ENCODE measurements at regions not wholly inside any gene's neighbourhood (a gene's known extent, or its start where the extent isn't known, plus 50 kb on each side); places are given as distances from the start of the nearest gene placed in this dataset.

DNA sequence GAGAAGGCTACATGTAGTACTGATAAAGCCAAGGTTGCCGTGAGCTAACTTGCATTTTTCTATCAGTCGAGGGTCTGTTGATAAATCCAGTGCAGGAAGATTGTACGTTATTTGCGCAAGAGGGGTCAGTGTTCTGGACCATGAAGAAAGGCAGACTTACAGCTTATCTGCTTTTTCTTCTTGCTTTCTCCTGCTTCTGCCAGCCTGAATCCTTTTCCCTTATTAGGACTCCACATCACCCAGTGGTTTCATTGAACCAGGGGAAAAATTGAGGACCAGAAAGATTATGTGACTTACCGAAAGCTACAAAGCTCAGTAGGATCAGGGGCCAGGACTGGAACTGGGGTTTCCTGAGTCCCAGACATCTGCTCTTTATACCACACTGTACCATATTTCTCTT lies 534.6 kb upstream of the BRINP1 start:
- ATAC-seq (no peak), DNase-seq (ENCODE audit: low read depth, low spot score) (no peak)
- Histone ChIP-seq H3K36me3 (ENCODE audit: control insufficient read depth, insufficient read depth, low read length) (no peaks in the 10 kb centered on the region), H3K4me3 (ENCODE audit: low read depth in 2 of 2, low read length in 2 of 2) (no peak overlapping the region), H3K9me3 (ENCODE audit: control insufficient read depth, insufficient read depth, low read depth, low read length) (no peaks in the 10 kb centered on the region), H3K27me3 (ENCODE audit: control insufficient read depth, insufficient read depth, low read length) (no peaks in the 10 kb centered on the region), H3K27ac (ENCODE audit: low read length) (no peak overlapping the region), H3K4me1 (ENCODE audit: control insufficient read depth, insufficient read depth, low read length) (no peaks in the 10 kb centered on the region)
- CTCF ChIA-PET: no interaction called here
- in situ Hi-C loops (cut with HindIII; ENCODE audit: low pct_unique_long_range_greater_than_20kb, low sequenced_read_pairs) (no loop called here), intact Hi-C loops (cut with micrococcal nuclease; ENCODE audit: unreplicated experiment) (no loop called here)
- TF ChIP-seq, protein P1, sequence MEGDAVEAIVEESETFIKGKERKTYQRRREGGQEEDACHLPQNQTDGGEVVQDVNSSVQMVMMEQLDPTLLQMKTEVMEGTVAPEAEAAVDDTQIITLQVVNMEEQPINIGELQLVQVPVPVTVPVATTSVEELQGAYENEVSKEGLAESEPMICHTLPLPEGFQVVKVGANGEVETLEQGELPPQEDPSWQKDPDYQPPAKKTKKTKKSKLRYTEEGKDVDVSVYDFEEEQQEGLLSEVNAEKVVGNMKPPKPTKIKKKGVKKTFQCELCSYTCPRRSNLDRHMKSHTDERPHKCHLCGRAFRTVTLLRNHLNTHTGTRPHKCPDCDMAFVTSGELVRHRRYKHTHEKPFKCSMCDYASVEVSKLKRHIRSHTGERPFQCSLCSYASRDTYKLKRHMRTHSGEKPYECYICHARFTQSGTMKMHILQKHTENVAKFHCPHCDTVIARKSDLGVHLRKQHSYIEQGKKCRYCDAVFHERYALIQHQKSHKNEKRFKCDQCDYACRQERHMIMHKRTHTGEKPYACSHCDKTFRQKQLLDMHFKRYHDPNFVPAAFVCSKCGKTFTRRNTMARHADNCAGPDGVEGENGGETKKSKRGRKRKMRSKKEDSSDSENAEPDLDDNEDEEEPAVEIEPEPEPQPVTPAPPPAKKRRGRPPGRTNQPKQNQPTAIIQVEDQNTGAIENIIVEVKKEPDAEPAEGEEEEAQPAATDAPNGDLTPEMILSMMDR (IDR thresholded peaks at IDR 0.05): no peak
- TF ChIP-seq TCF7L2 (IDR thresholded peaks at IDR 0.05; ENCODE audit: low read depth, low read length): no peak
- TF ChIP-seq, protein P2, sequence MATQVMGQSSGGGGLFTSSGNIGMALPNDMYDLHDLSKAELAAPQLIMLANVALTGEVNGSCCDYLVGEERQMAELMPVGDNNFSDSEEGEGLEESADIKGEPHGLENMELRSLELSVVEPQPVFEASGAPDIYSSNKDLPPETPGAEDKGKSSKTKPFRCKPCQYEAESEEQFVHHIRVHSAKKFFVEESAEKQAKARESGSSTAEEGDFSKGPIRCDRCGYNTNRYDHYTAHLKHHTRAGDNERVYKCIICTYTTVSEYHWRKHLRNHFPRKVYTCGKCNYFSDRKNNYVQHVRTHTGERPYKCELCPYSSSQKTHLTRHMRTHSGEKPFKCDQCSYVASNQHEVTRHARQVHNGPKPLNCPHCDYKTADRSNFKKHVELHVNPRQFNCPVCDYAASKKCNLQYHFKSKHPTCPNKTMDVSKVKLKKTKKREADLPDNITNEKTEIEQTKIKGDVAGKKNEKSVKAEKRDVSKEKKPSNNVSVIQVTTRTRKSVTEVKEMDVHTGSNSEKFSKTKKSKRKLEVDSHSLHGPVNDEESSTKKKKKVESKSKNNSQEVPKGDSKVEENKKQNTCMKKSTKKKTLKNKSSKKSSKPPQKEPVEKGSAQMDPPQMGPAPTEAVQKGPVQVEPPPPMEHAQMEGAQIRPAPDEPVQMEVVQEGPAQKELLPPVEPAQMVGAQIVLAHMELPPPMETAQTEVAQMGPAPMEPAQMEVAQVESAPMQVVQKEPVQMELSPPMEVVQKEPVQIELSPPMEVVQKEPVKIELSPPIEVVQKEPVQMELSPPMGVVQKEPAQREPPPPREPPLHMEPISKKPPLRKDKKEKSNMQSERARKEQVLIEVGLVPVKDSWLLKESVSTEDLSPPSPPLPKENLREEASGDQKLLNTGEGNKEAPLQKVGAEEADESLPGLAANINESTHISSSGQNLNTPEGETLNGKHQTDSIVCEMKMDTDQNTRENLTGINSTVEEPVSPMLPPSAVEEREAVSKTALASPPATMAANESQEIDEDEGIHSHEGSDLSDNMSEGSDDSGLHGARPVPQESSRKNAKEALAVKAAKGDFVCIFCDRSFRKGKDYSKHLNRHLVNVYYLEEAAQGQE (IDR thresholded peaks at IDR 0.05; ENCODE audit: insufficient read depth in 1 of 2, low read depth in 2 of 2, low read length in 1 of 2): no peak
- TF ChIP-seq SIN3A (IDR thresholded peaks at IDR 0.05; ENCODE audit: borderline replicate concordance, insufficient read depth, low read depth, low read length): no peak
- TF ChIP-seq POLR2AphosphoS5 (IDR thresholded peaks at IDR 0.05; ENCODE audit: low read depth, low read length): no peak
- POLR2A ChIA-PET: no interaction called here
- no TSS peak for BruUV-seq (replicated peaks)

DNA sequence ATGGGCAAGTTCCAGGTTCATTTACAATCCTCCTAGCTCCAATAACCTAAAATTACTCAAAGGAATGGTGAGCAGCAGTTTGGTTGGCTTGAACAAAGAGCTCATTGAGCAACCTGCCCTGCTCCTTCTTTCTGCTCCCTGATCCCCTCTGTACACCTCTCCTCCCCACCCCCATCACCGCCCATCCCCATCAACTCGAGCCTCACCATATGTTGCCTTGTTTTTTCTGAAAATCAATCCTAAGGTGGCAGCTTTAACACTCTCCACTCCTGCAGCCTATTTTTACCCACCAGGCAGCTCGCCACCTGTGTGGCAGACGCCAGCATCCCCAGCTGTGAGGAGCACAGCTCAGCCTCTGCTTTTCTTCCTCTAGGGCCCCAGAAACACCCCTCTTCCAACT lies 533.4 kb upstream of the BRINP1 start:
- BruUV-seq (replicated peaks): no TSS peak
- H3K4me3 ChIP-seq (ENCODE audit: low read depth in 2 of 2, low read length in 2 of 2): no peak overlapping the region
- TF ChIP-seq POLR2AphosphoS5 (IDR thresholded peaks at IDR 0.05; ENCODE audit: low read depth, low read length) (no peak), SIN3A (IDR thresholded peaks at IDR 0.05; ENCODE audit: borderline replicate concordance, insufficient read depth, low read depth, low read length) (no peak), TCF7L2 (IDR thresholded peaks at IDR 0.05; ENCODE audit: low read depth, low read length) (no peak)
- TF ChIP-seq, protein P1 (IDR thresholded peaks at IDR 0.05): no peak
- TF ChIP-seq, protein P2 (IDR thresholded peaks at IDR 0.05; ENCODE audit: insufficient read depth in 1 of 2, low read depth in 2 of 2, low read length in 1 of 2): no peak
- H3K27me3 ChIP-seq (ENCODE audit: control insufficient read depth, insufficient read depth, low read length): no peaks in the 10 kb centered on the region
- H3K4me1 ChIP-seq (ENCODE audit: control insufficient read depth, insufficient read depth, low read length): no peaks in the 10 kb centered on the region
- no peak for ATAC-seq
- DNase-seq (ENCODE audit: low read depth, low spot score): no peak
- no peaks in the 10 kb centered on the region for H3K36me3 ChIP-seq (ENCODE audit: control insufficient read depth, insufficient read depth, low read length)
- CTCF ChIA-PET: no interaction called here
- POLR2A ChIA-PET: no interaction called here
- in situ Hi-C loops (cut with HindIII; ENCODE audit: low pct_unique_long_range_greater_than_20kb, low sequenced_read_pairs): no loop called here
- no peaks in the 10 kb centered on the region for H3K9me3 ChIP-seq (ENCODE audit: control insufficient read depth, insufficient read depth, low read depth, low read length)
- no peak overlapping the region for H3K27ac ChIP-seq (ENCODE audit: low read length)
- intact Hi-C loops (cut with micrococcal nuclease; ENCODE audit: unreplicated experiment): no loop called here
